NT2/D1 (cell line): ENCODE measurements at regions not wholly inside any gene's neighbourhood (a gene's known extent, or its start where the extent isn't known, plus 50 kb on each side); places are given as distances from the start of the nearest gene placed in this dataset.

ENCODE experiments used
- DNase-seq: peaks from one replicate; pipeline ENCODE4 v3.0.0-alpha.2; 2011; ENCODE audit warnings: low read depth, low spot score
- H3K27me3 ChIP-seq: 2 replicates; pipeline ENCODE4 v1.6.0; 2011; ENCODE audit warnings: mild to moderate bottlenecking; ENCODE audit not compliant: insufficient read length, insufficient read depth
- H3K36me3 ChIP-seq: 2 replicates; pipeline ENCODE4 v1.6.1; 2011; ENCODE audit warnings: mild to moderate bottlenecking, low read length, mixed read lengths; ENCODE audit not compliant: insufficient read depth, insufficient read length
- H3K4me1 ChIP-seq: 2 replicates; pipeline ENCODE4 v1.5.1; 2011; ENCODE audit not compliant: insufficient read depth, insufficient read length
- H3K4me3 ChIP-seq: 2 replicates; pipeline ENCODE4 v1.5.1; 2011; ENCODE audit warnings: low read depth; ENCODE audit not compliant: insufficient read length
- H3K9ac ChIP-seq: 2 replicates; pipeline ENCODE4 v1.6.0; 2011; ENCODE audit warnings: low read depth; ENCODE audit not compliant: insufficient read length
- H3K9me3 ChIP-seq: 2 replicates; pipeline ENCODE4 v1.5.1; 2011; ENCODE audit warnings: mild to moderate bottlenecking, low read length; ENCODE audit not compliant: insufficient read depth
- SUZ12 ChIP-seq: IDR thresholded peaks from 2 replicates; pipeline ENCODE4 v1.6.1; 2011; ENCODE audit not compliant: insufficient read length, insufficient read depth; ENCODE audit errors: extremely low read depth
- YY1 ChIP-seq: IDR thresholded peaks from 2 replicates; pipeline ENCODE4 v1.6.1; 2011; ENCODE audit not compliant: insufficient read length, insufficient read depth
- ZNF274 ChIP-seq: IDR thresholded peaks from 2 replicates; pipeline ENCODE4 v1.6.1; 2011; ENCODE audit warnings: mild to moderate bottlenecking, low read depth, low read length

GRCh38 chr20:57922706-57923105 is 212.9 kb upstream of the PMEPA1 start:
- Histone ChIP-seq H3K9ac (no peak overlapping the region), H3K27me3 (no peaks in the 10 kb centered on the region), H3K4me1 (peaks cover 5% of the 10 kb centered on the region), H3K36me3 (no peaks in the 10 kb centered on the region), H3K4me3 (no peak overlapping the region), H3K9me3 (peaks cover 25% of the 10 kb centered on the region)
- TF ChIP-seq ZNF274 (no peak), YY1 (no peak), SUZ12 (no peak)
- DNase-seq: no peak

DNA sequence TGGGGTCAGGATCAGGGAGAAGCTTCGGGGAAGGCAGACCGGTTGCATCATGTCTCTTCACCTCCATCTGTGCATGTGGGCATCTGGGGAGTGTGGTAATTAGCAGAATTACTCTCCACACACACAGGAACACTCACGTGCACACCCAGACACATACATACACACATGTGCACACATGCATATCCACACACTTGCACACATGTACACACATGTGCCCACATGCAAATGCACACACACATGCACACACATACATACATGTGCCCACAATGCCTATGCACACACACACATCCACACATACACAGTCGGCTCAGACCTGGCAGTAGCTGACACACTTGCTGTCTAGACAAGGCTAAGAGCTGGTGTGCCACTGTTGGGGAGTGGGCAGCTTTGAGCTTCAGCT is 212.3 kb upstream of the PMEPA1 start:
- H3K4me3 ChIP-seq: no peak overlapping the region
- H3K4me1 ChIP-seq: peaks cover 5% of the 10 kb centered on the region
- no peak for DNase-seq
- H3K9ac ChIP-seq: no peak overlapping the region
- no peaks in the 10 kb centered on the region for H3K27me3 ChIP-seq
- no peak for TF ChIP-seq YY1
- no peak for TF ChIP-seq ZNF274
- TF ChIP-seq SUZ12: no peak
- H3K36me3 ChIP-seq: no peaks in the 10 kb centered on the region
- peaks cover 24% of the 10 kb centered on the region for H3K9me3 ChIP-seq

DNA sequence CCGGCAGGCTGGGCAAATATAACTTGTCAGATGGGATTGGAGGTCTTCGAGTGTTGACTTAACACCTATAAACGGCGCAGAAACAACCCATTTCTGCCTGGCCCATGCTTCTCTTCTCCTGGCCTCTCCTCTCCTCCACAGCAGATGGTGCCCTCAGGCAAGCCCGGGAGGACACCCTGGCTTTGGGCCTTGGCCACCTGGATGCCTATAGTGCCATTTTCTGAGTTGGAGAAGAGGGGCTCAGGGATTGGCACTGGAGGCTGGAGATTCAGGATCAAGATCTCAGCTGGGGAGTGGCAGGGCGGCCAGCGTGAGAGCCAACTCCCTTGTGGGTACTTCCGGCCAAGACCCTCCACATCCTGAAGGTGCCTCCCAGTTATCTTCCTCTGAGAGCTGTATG is 211.9 kb upstream of the PMEPA1 start:
- Histone ChIP-seq H3K9me3 (peaks cover 20% of the 10 kb centered on the region), H3K4me1 (peaks cover 5% of the 10 kb centered on the region), H3K9ac (no peak overlapping the region), H3K27me3 (no peaks in the 10 kb centered on the region), H3K4me3 (no peak overlapping the region), H3K36me3 (no peaks in the 10 kb centered on the region)
- DNase-seq: no peak
- TF ChIP-seq YY1 (no peak), ZNF274 (no peak), SUZ12 (no peak)

- TF ChIP-seq ZNF274 (no peak), SUZ12 (no peak), YY1 (no peak)
- H3K27me3 ChIP-seq: no peaks in the 10 kb centered on the region
- no peak for DNase-seq
- no peaks in the 10 kb centered on the region for H3K36me3 ChIP-seq
- no peak overlapping the region for H3K9ac ChIP-seq
- peaks cover 13% of the 10 kb centered on the region for H3K9me3 ChIP-seq
- H3K4me1 ChIP-seq: peaks cover 5% of the 10 kb centered on the region
- no peak overlapping the region for H3K4me3 ChIP-seq
These were observed 211.2 kb upstream of the PMEPA1 start for GRCh38 chr20:57920971-57921370.

DNA sequence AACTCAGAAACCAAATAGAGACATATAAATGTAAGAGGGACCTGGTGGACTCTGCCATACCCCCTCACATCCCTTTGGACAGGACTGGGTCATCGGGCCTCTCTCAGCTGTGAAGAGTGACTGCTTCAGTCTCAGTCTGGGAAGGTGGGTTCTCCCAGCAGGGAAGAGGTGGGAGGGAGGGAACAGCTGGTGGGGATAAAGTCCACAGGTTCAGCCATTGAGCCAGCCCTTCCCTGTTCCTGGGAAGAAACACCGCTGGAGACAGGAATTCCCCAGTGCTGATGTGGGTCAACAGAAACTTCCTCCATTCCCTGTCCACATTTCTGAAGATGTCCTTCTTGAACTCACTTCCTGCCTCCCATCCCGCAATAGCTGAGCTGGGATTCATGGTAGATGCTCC is 209.2 kb upstream of the PMEPA1 start:
- H3K9me3 ChIP-seq: peaks cover 4% of the 10 kb centered on the region; the same call in 1 of the 2 replicates
- H3K36me3 ChIP-seq: no peaks in the 10 kb centered on the region
- peaks cover 5% of the 10 kb centered on the region for H3K4me1 ChIP-seq
- H3K4me3 ChIP-seq: no peak overlapping the region
- H3K9ac ChIP-seq: no peak overlapping the region
- TF ChIP-seq YY1 (no peak), SUZ12 (no peak), ZNF274 (no peak)
- no peaks in the 10 kb centered on the region for H3K27me3 ChIP-seq
- no peak for DNase-seq

GRCh38 chr20:57918551-57918950 is 208.7 kb upstream of the PMEPA1 start:
- H3K4me1 ChIP-seq: peaks cover 5% of the 10 kb centered on the region
- H3K9me3 ChIP-seq: peaks cover 4% of the 10 kb centered on the region; the same call in 1 of the 2 replicates
- H3K9ac ChIP-seq: no peak overlapping the region
- H3K4me3 ChIP-seq: no peak overlapping the region
- H3K27me3 ChIP-seq: no peaks in the 10 kb centered on the region
- no peak for DNase-seq
- no peaks in the 10 kb centered on the region for H3K36me3 ChIP-seq
- TF ChIP-seq YY1 (no peak), ZNF274 (no peak), SUZ12 (no peak)

GRCh38 chr20:57914205-57914604 is 204.4 kb upstream of the PMEPA1 start:
- Histone ChIP-seq H3K9ac (no peak overlapping the region), H3K4me1 (no peaks in the 10 kb centered on the region), H3K9me3 (no peaks in the 10 kb centered on the region), H3K4me3 (no peak overlapping the region), H3K27me3 (peaks cover 2% of the 10 kb centered on the region), H3K36me3 (no peaks in the 10 kb centered on the region)
- TF ChIP-seq YY1: no peak
- no peak for TF ChIP-seq SUZ12
- TF ChIP-seq ZNF274: no peak
- no peak for DNase-seq

GRCh38 chr20:57913156-57913930 is 203.5 kb upstream of the PMEPA1 start:
- Histone ChIP-seq H3K36me3 (no peaks in the 10 kb centered on the region), H3K4me1 (no peaks in the 10 kb centered on the region), H3K9me3 (no peaks in the 10 kb centered on the region), H3K27me3 (peaks cover 2% of the 10 kb centered on the region), H3K4me3 (no peak overlapping the region), H3K9ac (no peak overlapping the region)
- DNase-seq: no peak
- TF ChIP-seq ZNF274 (no peak), YY1 (no peak), SUZ12 (no peak)
